Activated naive CD8-positive, alpha-beta T cell (primary cell): ENCODE measurements at regions not wholly inside any gene's neighbourhood (a gene's known extent, or its start where the extent isn't known, plus 50 kb on each side); places are given as distances from the start of the nearest gene placed in this dataset.
"Not testable (repeated sequence)": the region's sequence is repeated elsewhere in the genome, so short reads cannot be mapped to it uniquely, and the experiment has no call there.

Source experiments
- H3K27ac Mint-ChIP-seq: one replicate; pipeline ENCODE4 v1.8.0; 2021; ENCODE audit warnings: mixed read lengths
- H3K27me3 Mint-ChIP-seq: one replicate; pipeline ENCODE4 v1.8.0; 2021; ENCODE audit warnings: mixed read lengths
- H3K36me3 Mint-ChIP-seq: one replicate; pipeline ENCODE4 v1.8.0; 2021; ENCODE audit warnings: mixed read lengths
- H3K4me1 Mint-ChIP-seq: one replicate; pipeline ENCODE4 v1.8.0; 2021; ENCODE audit warnings: low read depth, mixed read lengths
- H3K4me3 Mint-ChIP-seq: one replicate; pipeline ENCODE4 v1.8.0; 2021; ENCODE audit warnings: mild to moderate bottlenecking, mixed read lengths
- H3K9me3 Mint-ChIP-seq: one replicate; pipeline ENCODE4 v1.8.0; 2021; ENCODE audit warnings: low read depth, mixed read lengths

DNA sequence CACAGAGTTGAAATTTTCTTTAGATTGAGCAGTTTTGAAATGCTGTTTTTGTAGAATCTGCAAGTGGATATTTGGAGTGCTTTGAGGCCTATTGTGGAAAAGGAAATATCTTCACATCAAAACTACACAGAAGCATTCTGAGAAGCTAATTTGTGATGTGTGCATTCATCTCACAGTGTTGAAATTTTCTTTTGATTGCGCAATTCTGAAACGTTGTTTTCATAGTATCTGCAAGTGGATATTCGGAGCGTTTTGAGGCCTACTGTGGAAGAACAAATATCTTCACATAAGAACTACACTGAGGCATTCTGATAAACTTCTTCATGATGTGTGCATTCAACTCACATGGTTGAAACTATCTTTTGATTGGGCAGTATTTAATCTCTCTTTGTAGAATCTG, 3143.4 kb upstream of the OR11H1 start:
- H3K27ac Mint-ChIP-seq, H3K4me3 Mint-ChIP-seq, H3K27me3 Mint-ChIP-seq: not testable (repeated sequence)
- H3K36me3 Mint-ChIP-seq = peaks cover 12% of the 10 kb centered on the region
- peaks cover 24% of the 10 kb centered on the region for H3K4me1 Mint-ChIP-seq
- peaks cover 16% of the 10 kb centered on the region for H3K9me3 Mint-ChIP-seq

DNA sequence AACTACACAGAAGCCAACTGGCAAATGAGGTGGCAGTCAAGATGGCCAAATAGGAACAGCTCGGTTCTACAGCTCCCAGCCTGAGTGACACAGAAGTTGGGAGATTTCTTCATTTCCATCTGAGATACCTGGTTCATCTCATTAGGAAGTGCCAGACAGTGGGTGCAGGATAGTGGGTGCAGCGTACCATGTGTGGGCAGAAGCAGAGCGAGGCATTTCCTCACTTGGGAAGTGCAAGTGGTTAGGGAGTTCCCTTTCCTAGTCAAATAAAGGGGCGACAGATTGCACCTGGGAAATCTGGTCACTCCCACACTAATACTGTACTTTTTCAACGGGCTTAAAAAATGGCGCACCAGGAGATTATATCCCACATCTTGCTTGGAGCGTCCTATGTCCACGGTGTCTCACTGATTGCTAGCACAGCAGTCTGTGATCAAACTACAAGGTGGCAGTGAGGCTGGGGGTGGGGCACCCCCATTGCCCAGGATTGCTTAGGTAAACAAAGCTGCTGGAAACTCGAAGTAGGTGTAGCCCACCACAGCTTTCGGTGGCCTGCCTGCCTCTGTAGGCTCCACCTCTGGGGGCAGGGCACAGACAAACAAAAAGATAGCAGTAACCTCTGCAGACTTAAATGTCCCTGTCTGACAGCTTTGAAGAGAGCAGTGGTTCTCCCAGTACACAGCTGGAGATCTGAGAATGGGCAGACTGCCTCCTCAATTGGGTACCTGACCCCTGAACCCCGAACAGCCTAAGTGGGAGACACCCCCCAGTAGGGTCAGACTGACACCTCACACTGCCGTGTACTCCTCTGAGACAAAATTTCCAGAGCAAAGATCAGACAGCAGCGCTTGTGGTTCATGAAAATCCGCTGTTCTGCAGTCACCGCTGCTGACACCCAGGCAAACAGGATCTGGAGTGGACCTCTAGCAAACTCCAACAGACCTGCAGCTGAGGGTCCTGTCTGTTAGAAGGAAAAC, 3138.9 kb upstream of the OR11H1 start:
- H3K9me3 Mint-ChIP-seq = peaks cover 19% of the 10 kb centered on the region

DNA sequence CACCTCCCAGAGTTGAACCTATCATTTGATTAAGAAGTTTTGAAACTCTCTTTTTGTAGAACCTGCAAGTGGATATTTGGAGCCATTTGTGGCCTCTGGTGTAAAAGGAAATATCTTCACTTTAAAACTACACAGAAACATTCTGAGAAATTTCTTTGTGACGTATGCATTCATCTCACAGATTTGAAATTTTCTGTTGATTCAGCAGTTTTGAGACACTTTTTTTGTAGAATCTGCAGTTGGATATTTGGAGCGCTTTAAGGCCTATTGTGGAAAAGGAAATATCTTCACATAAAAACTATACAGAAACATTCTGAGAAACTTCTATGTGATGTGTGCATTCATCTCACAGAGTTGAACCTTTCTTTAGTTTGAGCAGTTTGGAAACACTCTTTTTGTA, 3130.7 kb upstream of the OR11H1 start:
- not testable (repeated sequence) for H3K4me3 Mint-ChIP-seq, H3K27ac Mint-ChIP-seq, H3K9me3 Mint-ChIP-seq, H3K27me3 Mint-ChIP-seq, H3K36me3 Mint-ChIP-seq
- H3K4me1 Mint-ChIP-seq = peaks cover 18% of the 10 kb centered on the region

More for the DNA sequence above, 3138.9 kb upstream of the OR11H1 start:
- H3K4me3 Mint-ChIP-seq, H3K27ac Mint-ChIP-seq, H3K27me3 Mint-ChIP-seq, H3K36me3 Mint-ChIP-seq: not testable (repeated sequence)
- H3K4me1 Mint-ChIP-seq = peaks cover 17% of the 10 kb centered on the region

DNA sequence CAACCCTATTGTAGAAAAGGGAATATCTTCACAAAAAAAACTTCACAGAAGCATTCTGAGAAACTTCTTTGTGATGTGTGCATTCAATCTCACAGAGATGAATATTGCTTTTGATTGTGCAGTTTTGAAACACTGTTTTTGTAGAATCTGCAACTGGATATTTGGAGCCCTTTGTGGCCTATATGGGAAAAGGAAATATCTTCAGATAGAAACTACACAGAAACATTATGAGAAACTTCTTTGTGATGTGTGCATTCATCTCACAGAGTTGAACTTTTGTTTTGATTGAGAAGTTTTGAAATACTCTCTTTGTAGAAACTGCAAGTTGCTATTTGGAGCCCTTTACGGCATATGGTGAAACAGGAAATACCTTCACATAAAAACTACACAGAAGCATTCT, 3126.1 kb upstream of the OR11H1 start:
- H3K4me3 Mint-ChIP-seq, H3K9me3 Mint-ChIP-seq, H3K27me3 Mint-ChIP-seq: not testable (repeated sequence)

DNA sequence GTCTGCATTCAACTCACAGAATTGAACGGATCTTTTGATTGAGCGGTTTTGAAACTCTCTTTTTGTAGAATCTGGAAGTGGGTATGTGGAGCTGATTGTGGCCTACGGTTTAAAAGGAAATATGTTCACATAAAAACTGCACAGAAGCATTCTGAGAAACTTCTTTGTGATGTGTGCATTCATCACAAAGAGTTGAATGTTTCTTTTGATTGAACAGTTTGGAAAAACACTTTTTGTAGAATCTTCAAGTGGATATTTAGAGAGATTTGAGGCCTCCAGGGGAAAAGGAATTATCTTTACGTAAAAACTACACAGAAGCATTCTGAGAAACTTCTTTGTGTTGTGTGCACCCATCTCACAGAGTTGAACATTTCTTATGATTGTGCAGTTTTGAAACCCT, 3125.5 kb upstream of the OR11H1 start:
- H3K4me1 Mint-ChIP-seq = peaks cover 61% of the 10 kb centered on the region
- H3K4me3 Mint-ChIP-seq, H3K36me3 Mint-ChIP-seq, H3K27ac Mint-ChIP-seq, H3K9me3 Mint-ChIP-seq, H3K27me3 Mint-ChIP-seq: not testable (repeated sequence)

More for the DNA sequence above, 3126.1 kb upstream of the OR11H1 start:
- H3K4me1 Mint-ChIP-seq = peaks cover 56% of the 10 kb centered on the region
- H3K27ac Mint-ChIP-seq, H3K36me3 Mint-ChIP-seq: not testable (repeated sequence)

DNA sequence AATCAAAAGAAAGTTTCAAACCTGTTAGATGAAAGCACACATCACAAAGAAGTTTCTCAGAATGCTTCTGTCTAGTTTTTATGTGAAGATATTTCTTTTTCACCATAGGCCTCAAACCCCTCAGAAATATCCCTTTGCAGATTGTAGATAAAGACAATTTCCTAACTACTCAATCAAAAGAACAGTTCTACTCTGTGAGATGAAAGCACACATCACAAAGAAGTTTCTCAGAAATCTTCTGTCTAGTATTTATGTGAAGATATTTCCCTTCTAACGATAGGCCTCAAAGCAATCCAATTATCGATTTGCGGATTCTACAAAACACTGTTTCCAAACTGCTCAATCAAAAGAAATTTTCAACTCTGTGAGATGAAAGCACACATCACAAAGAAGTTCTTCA, 3092.1 kb upstream of the OR11H1 start:
- H3K27me3 Mint-ChIP-seq, H3K4me1 Mint-ChIP-seq, H3K27ac Mint-ChIP-seq, H3K4me3 Mint-ChIP-seq: not testable (repeated sequence)
- H3K36me3 Mint-ChIP-seq = peaks cover 14% of the 10 kb centered on the region
- H3K9me3 Mint-ChIP-seq = peaks cover 18% of the 10 kb centered on the region
